K562 (cell line): ENCODE measurements at regions not wholly inside any gene's neighbourhood (a gene's known extent, or its start where the extent isn't known, plus 50 kb on each side); places are given as distances from the start of the nearest gene placed in this dataset.

Experiments used
- ATAC-seq: fragments of 200-7000 bp; cut with Tn5 transposase; 3 replicates; pipeline ENCODE4 v1.9.1; 2020; ENCODE audit warnings: moderate library complexity
- BruUV-seq: library from RNA; stranded (reverse); fragments of 400-500 nt; replicated peaks from 2 replicates; lab custom pipeline; 2021; lab: Mats Ljungman, UMichigan
- CTCF ChIA-PET: fragments of 300-600 bp; formaldehyde crosslinking; extraction: SDS; loops from one replicate; lab custom pipeline; 2021; ENCODE audit warnings: low intra/inter-chr PET ratio; lab: Yijun Ruan, JAX
- POLR2A ChIA-PET: fragments of 300-600, 350-650 bp; sonication (Branson Sonifier 250); formaldehyde crosslinking; extraction: SDS; loops from one replicate; lab custom pipeline; 2021; ENCODE audit warnings: antibody characterized with exemption, inconsistent platforms; lab: Yijun Ruan, JAX
- DNase-seq, 4 experiments: peaks; one replicate each; pipeline versions ENCODE4 v3.0.0 to v3.0.0-alpha.2; 2011 to 2018; ENCODE audit warnings: low spot score in 3 of 4, mixed read lengths in 3 of 4; ENCODE audit errors: extremely low read depth in 1 of 4
- FAIRE-seq: peaks from 2 replicates; lab custom pipeline; 2011; peaks lifted over from hg19 to GRCh38; lab: Jason Lieb, UNC
- H2AFZ ChIP-seq: 2 replicates; pipeline ENCODE4 v1.6.0; 2011; ENCODE audit warnings: low read depth, low read length, control low read depth, inconsistent platforms
- H3K27ac ChIP-seq: fragments of 200-600 bp; 3 replicates; pipeline ENCODE4 v1.8.0; 2011; ENCODE audit warnings: low read depth, mild to moderate bottlenecking, control low read depth, inconsistent platforms, low read length, moderate library complexity, mixed read lengths; ENCODE audit errors: extremely low read depth
- H3K27me3 ChIP-seq, 2 experiments: fragments of 300-600 bp in 1 of 2; 2 replicates in 1 of 2; 3 replicates in 1 of 2; pipeline versions ENCODE4 v1.6.0 to v1.8.0; 2011; ENCODE audit warnings: inconsistent platforms in 2 of 2, low read length in 2 of 2, mild to moderate bottlenecking in 1 of 2, mixed read lengths in 1 of 2, moderate library complexity in 1 of 2; ENCODE audit not compliant: control insufficient read depth in 2 of 2, insufficient read depth in 2 of 2
- H3K36me3 ChIP-seq: fragments of 300-600 bp; 3 replicates; pipeline ENCODE4 v1.8.0; 2011; ENCODE audit warnings: mild to moderate bottlenecking, low read length, inconsistent platforms; ENCODE audit not compliant: control insufficient read depth, insufficient read depth
- H3K4me1 ChIP-seq, 2 experiments: fragments of 200-600 bp in 1 of 2; replicated peaks in 1 of 2; 2 replicates in 1 of 2; 3 replicates in 1 of 2; pipeline versions ENCODE4 v1.5.1 to v1.8.0; 2011; ENCODE audit warnings: inconsistent platforms in 2 of 2, low read length in 2 of 2, mild to moderate bottlenecking in 1 of 2, mixed read lengths in 1 of 2, moderate library complexity in 1 of 2; ENCODE audit not compliant: control insufficient read depth in 2 of 2, insufficient read depth in 2 of 2
- H3K4me2 ChIP-seq: 2 replicates; pipeline ENCODE4 v1.6.1; 2011; ENCODE audit warnings: low read length, control low read depth, inconsistent platforms, mixed read lengths; ENCODE audit not compliant: insufficient read depth
- H3K4me3 ChIP-seq: fragments of 200-600 bp; sonication (generic), shearing (Covaris generic); 2 replicates; pipeline ENCODE4 v1.5.1; 2016; ENCODE audit warnings: control low read depth, inconsistent platforms
- H3K79me2 ChIP-seq: fragments of 200-600 bp; 3 replicates; pipeline ENCODE4 v1.8.0; 2011; ENCODE audit warnings: low read length, inconsistent platforms; ENCODE audit not compliant: control insufficient read depth, insufficient read depth
- H3K9ac ChIP-seq, 2 experiments: 2 replicates each; pipeline versions ENCODE4 v1.6.0 to v1.6.1; 2011; ENCODE audit warnings: low read depth in 2 of 2, low read length in 2 of 2, control low read depth in 1 of 2, inconsistent platforms in 1 of 2, mild to moderate bottlenecking in 1 of 2, mixed read lengths in 1 of 2; ENCODE audit not compliant: insufficient read depth in 1 of 2
- H3K9me1 ChIP-seq: one replicate; pipeline ENCODE4 v1.6.0; 2011; ENCODE audit warnings: inconsistent platforms, mild to moderate bottlenecking, low read length, moderate library complexity; ENCODE audit not compliant: control insufficient read depth, insufficient read depth
- H3K9me3 ChIP-seq: replicated peaks from 2 replicates; pipeline ENCODE4 v1.5.1; 2011; ENCODE audit warnings: low read depth, low read length, inconsistent platforms; ENCODE audit not compliant: control insufficient read depth, insufficient read depth
- H4K20me1 ChIP-seq: replicated peaks from 2 replicates; pipeline ENCODE4 v1.6.1; 2011; ENCODE audit warnings: low read length, inconsistent platforms, mixed read lengths; ENCODE audit not compliant: control insufficient read depth, insufficient read depth
- FOXO4 ChIP-seq: fragments of 450-650 bp; formaldehyde crosslinking; IDR thresholded peaks from 2 replicates; pipeline ENCODE4 v1.4.0; 2020; ENCODE audit warnings: mild to moderate bottlenecking, moderate library complexity
- GABPA ChIP-seq: fragments of 200-800 bp; sonication (Bioruptor generic); conservative IDR thresholded peaks from 2 replicates; pipeline ENCODE4 v1.6.1; 2016; ENCODE audit warnings: low read depth, missing genetic modification characterization, missing compliant biosample characterization
- GATAD2B ChIP-seq: fragments of 450-650 bp; IDR thresholded peaks from 2 replicates; pipeline ENCODE4 v1.6.1; 2017; ENCODE audit warnings: mild to moderate bottlenecking, borderline replicate concordance
- KDM2B ChIP-seq: fragments of 250-450 bp; sonication (Bioruptor Pico); IDR thresholded peaks from 2 replicates; pipeline ENCODE4 v1.8.0; 2021; ENCODE audit warnings: mild to moderate bottlenecking, moderate library complexity
- MNT ChIP-seq, 2 experiments: fragments of 450-650 bp; conservative IDR thresholded peaks; 2 replicates each; pipeline ENCODE4 v1.6.1; 2017; ENCODE audit warnings: mild to moderate bottlenecking in 2 of 2, moderate library complexity in 2 of 2
- NR2C2 ChIP-seq, 2 experiments: fragments of 200-800 bp in 1 of 2; sonication (Bioruptor generic) in 1 of 2; sonication (generic) in 1 of 2; formaldehyde crosslinking in 1 of 2; IDR thresholded peaks; 2 replicates each; pipeline versions ENCODE4 v1.6.1 to v1.8.0; 2016 to 2022; ENCODE audit warnings: mild to moderate bottlenecking in 1 of 2, missing compliant biosample characterization in 1 of 2, missing genetic modification characterization in 1 of 2, missing genetic modification reagents in 1 of 2
- SMARCC2 ChIP-seq: fragments of 450-650 bp; IDR thresholded peaks from 2 replicates; pipeline ENCODE4 v1.6.1; 2017; ENCODE audit warnings: antibody characterized with exemption, moderate library complexity, mild to moderate bottlenecking, low read depth
- XRCC4 ChIP-seq: IDR thresholded peaks from one replicate; pipeline ENCODE4 v1.6.1; 2011; ENCODE audit not compliant: insufficient read depth, insufficient read length; ENCODE audit errors: extremely low read depth
- ZBTB7A ChIP-seq: IDR thresholded peaks from 2 replicates; pipeline ENCODE4 v1.6.1; 2011; ENCODE audit warnings: low read depth, mild to moderate bottlenecking, low read length, moderate library complexity, borderline replicate concordance; ENCODE audit not compliant: control insufficient read depth
- WGBS: fragments of 100-300 bp; shearing (Covaris generic); methylation state at CpG from one replicate; pipeline ENCODE4 v1.1.6; 2016; ENCODE audit warnings: low coverage, mixed read lengths; ENCODE audit not compliant: insufficient coverage; ENCODE audit errors: missing lambda C conversion rate; 5-methylcytosine and 5-hydroxymethylcytosine counted together
- in situ Hi-C: fragments of 300-500 bp; cut with MboI; formaldehyde crosslinking; loops from 4 replicates; pipeline ENCODE4 v1.15.0; 2018; ENCODE audit warnings: inconsistent platforms, mixed read lengths
- intact Hi-C: fragments of 100-400 bp; cut with micrococcal nuclease; formaldehyde crosslinking; loops from 2 replicates; pipeline ENCODE4 v1.14.2; 2022
- TF ChIP-seq, protein P1 (sequence below): sonication (generic); formaldehyde crosslinking; IDR thresholded peaks from 2 replicates; pipeline ENCODE4 v1.8.0; 2023; ENCODE audit warnings: missing genetic modification reagents, mild to moderate bottlenecking, borderline replicate concordance
- TF ChIP-seq, protein P2 (sequence below): sonication (generic); formaldehyde crosslinking; IDR thresholded peaks from 2 replicates; pipeline ENCODE4 v1.8.0; 2022; ENCODE audit warnings: mild to moderate bottlenecking, missing genetic modification reagents

DNA sequence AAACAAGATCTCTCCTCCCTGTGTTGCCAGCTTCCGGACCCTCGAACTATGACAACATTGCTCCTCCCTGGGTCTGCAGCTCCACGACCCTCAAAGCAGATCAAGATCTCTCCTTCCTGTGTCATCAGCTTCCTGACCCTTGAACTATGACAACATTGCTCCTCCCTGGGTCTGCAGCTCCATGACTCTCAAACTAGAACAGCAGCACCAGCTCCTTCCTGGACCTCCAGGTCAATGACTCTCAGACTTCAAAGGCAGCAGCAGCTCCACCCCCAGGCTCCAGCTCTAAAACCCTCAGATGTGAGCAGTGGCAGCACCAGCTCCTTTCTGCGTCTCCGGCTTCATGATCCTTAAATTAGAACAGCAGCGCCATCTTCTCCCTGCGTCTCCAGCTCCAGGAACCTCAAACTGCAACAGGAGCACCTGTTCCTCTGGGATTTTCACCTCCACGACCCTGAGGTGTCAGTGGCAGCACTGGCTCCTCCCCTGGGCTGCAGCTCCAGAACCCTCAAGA lies 341.0 kb upstream of the SULF2 start:
- in situ Hi-C loops, result no loop called here
- TF ChIP-seq GABPA (tag) (no peak), ZBTB7A (no peak), KDM2B (CRISPR knock-in tag) (no peak), MNT (conservative IDR thresholded peaks at IDR 0.05) (no peak), FOXO4 (no peak), SMARCC2 (no peak), NR2C2 (CRISPR knock-in tag; IDR thresholded peaks at IDR 0.05) (0 out of 2 replicates have a peak, but pooled peaks have one; percentile 41), NR2C2 (tag; IDR thresholded peaks at IDR 0.05) (peak; percentile 86), GATAD2B (no peak), XRCC4 (no peak)
- TF ChIP-seq, protein P1, sequence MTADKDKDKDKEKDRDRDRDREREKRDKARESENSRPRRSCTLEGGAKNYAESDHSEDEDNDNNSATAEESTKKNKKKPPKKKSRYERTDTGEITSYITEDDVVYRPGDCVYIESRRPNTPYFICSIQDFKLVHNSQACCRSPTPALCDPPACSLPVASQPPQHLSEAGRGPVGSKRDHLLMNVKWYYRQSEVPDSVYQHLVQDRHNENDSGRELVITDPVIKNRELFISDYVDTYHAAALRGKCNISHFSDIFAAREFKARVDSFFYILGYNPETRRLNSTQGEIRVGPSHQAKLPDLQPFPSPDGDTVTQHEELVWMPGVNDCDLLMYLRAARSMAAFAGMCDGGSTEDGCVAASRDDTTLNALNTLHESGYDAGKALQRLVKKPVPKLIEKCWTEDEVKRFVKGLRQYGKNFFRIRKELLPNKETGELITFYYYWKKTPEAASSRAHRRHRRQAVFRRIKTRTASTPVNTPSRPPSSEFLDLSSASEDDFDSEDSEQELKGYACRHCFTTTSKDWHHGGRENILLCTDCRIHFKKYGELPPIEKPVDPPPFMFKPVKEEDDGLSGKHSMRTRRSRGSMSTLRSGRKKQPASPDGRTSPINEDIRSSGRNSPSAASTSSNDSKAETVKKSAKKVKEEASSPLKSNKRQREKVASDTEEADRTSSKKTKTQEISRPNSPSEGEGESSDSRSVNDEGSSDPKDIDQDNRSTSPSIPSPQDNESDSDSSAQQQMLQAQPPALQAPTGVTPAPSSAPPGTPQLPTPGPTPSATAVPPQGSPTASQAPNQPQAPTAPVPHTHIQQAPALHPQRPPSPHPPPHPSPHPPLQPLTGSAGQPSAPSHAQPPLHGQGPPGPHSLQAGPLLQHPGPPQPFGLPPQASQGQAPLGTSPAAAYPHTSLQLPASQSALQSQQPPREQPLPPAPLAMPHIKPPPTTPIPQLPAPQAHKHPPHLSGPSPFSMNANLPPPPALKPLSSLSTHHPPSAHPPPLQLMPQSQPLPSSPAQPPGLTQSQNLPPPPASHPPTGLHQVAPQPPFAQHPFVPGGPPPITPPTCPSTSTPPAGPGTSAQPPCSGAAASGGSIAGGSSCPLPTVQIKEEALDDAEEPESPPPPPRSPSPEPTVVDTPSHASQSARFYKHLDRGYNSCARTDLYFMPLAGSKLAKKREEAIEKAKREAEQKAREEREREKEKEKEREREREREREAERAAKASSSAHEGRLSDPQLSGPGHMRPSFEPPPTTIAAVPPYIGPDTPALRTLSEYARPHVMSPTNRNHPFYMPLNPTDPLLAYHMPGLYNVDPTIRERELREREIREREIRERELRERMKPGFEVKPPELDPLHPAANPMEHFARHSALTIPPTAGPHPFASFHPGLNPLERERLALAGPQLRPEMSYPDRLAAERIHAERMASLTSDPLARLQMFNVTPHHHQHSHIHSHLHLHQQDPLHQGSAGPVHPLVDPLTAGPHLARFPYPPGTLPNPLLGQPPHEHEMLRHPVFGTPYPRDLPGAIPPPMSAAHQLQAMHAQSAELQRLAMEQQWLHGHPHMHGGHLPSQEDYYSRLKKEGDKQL (CRISPR knock-in tag), result no peak
- TF ChIP-seq, protein P2, sequence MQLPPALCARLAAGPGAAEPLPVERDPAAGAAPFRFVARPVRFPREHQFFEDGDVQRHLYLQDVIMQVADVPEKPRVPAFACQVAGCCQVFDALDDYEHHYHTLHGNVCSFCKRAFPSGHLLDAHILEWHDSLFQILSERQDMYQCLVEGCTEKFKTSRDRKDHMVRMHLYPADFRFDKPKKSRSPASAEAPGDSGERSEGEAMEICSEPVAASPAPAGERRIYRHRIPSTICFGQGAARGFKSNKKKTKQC (CRISPR knock-in tag), result no peak

More for the DNA sequence above, 341.0 kb upstream of the SULF2 start:
- H3K36me3 ChIP-seq, result no peaks in the 10 kb centered on the region
- H3K9me1 ChIP-seq, result no peaks in the 10 kb centered on the region
- ChIA-PET POLR2A (interaction anchor here (0.6 to 1.7 kb wide), 6 partner anchors 9 to 29 kb away, joined by 3 to 5 read pairs (median 4); no protein-coding TSS in a partner anchor), CTCF (no interaction called here)
- ATAC-seq (no peak), DNase-seq (no peak), FAIRE-seq (no peak)
- no peaks in the 10 kb centered on the region; a peak in 1 of 5 replicates for H3K4me1 ChIP-seq
- no peak overlapping the region; the same call in 1 of the 2 replicates for H3K4me2 ChIP-seq
- no peak overlapping the region for H3K4me3 ChIP-seq
- no peak overlapping the region for H3K27ac ChIP-seq
- no peaks in the 10 kb centered on the region for H4K20me1 ChIP-seq
- WGBS, result 6% methylated on average over 8 of the region's 8 CpGs
- H2AFZ ChIP-seq, result no peak overlapping the region; the same call in 1 of the 2 replicates
- no TSS peak for BruUV-seq
- intact Hi-C loops, result no loop called here
- no peaks in the 10 kb centered on the region for H3K79me2 ChIP-seq
- H3K9me3 ChIP-seq, result no peaks in the 10 kb centered on the region
- no peak overlapping the region for H3K9ac ChIP-seq
- peaks cover 0 to 35% of the 10 kb centered on the region in 2 experiments; a peak in 2 of 5 replicates for H3K27me3 ChIP-seq
